Activated B cell treated with CpG ODN at 0.5 μM for 24 hours (primary cell): ENCODE measurements at regions not wholly inside any gene's neighbourhood (a gene's known extent, or its start where the extent isn't known, plus 50 kb on each side); places are given as distances from the start of the nearest gene placed in this dataset.

Source experiments
- ATAC-seq: fragments of 200-7000 bp; cut with Tn5 transposase; one replicate; pipeline ENCODE4 v1.10.0; 2021; ENCODE audit warnings: low read depth, mild to moderate bottlenecking, moderate library complexity
- CTCF ChIA-PET: fragments of 350-600 bp; sonication (Branson Sonifier 250); formaldehyde crosslinking; loops from one replicate; lab custom pipeline; 2021; ENCODE audit warnings: antibody characterized with exemption; lab: Charles Lee
- POLR2A ChIA-PET: fragments of 350-600 bp; sonication (Branson Sonifier 250); formaldehyde crosslinking; loops from one replicate; lab custom pipeline; 2021; ENCODE audit warnings: antibody characterized with exemption; lab: Charles Lee
- DNase-seq: peaks from one replicate; pipeline ENCODE4 v3.0.0; 2022
- H3K27ac Mint-ChIP-seq: one replicate; pipeline ENCODE4 v1.8.0; 2020; ENCODE audit warnings: mixed read lengths
- H3K27me3 Mint-ChIP-seq: one replicate; pipeline ENCODE4 v1.8.0; 2021; ENCODE audit warnings: mixed read lengths
- H3K36me3 Mint-ChIP-seq: one replicate; pipeline ENCODE4 v1.8.0; 2021; ENCODE audit warnings: low read depth, mixed read lengths
- H3K4me1 Mint-ChIP-seq: one replicate; pipeline ENCODE4 v1.8.0; 2021; ENCODE audit warnings: mixed read lengths
- H3K4me3 Mint-ChIP-seq: one replicate; pipeline ENCODE4 v1.8.0; 2020; ENCODE audit warnings: mild to moderate bottlenecking, mixed read lengths
- H3K9me3 Mint-ChIP-seq: one replicate; pipeline ENCODE4 v1.8.0; 2020; ENCODE audit warnings: mixed read lengths
- CTCF ChIP-seq: fragments of 200-600 bp; IDR thresholded peaks from one replicate; pipeline ENCODE4 v1.8.0; 2022; ENCODE audit warnings: antibody characterized with exemption, mild to moderate bottlenecking
- intact Hi-C: fragments of 100-400 bp; cut with micrococcal nuclease; formaldehyde crosslinking; loops from one replicate; pipeline ENCODE4 v1.15.1; 2024

GRCh38 chr2:191759680-191760079 lies 81.7 kb downstream of the NABP1 start:
- no peak overlapping the region for H3K4me3 Mint-ChIP-seq
- H3K27ac Mint-ChIP-seq = no peak overlapping the region
- no peak for TF ChIP-seq CTCF
- no peaks in the 10 kb centered on the region for H3K9me3 Mint-ChIP-seq
- H3K36me3 Mint-ChIP-seq = no peaks in the 10 kb centered on the region
- peaks cover 6% of the 10 kb centered on the region for H3K4me1 Mint-ChIP-seq
- H3K27me3 Mint-ChIP-seq = no peaks in the 10 kb centered on the region
- ChIA-PET CTCF (interaction anchor here (0.7 to 5.1 kb wide), 4 partner anchors 13 to 621 kb away, joined by 3 to 30 read pairs (median 5); no protein-coding TSS in a partner anchor), POLR2A (interaction anchor here (0.6 kb wide), 1 partner anchor 116 kb away, joined by 3 read pairs; no protein-coding TSS in a partner anchor)
- DNase-seq (no peak), ATAC-seq (no peak)
- intact Hi-C loops = loop anchor here (1.0 to 10.0 kb wide), 4 partner anchors 69 to 1825 kb away; no protein-coding TSS in a partner anchor

- H3K36me3 Mint-ChIP-seq = no peaks in the 10 kb centered on the region
- no peaks in the 10 kb centered on the region for H3K27me3 Mint-ChIP-seq
- ATAC-seq (no peak), DNase-seq (no peak)
- POLR2A ChIA-PET = no interaction called here
- H3K4me3 Mint-ChIP-seq = no peak overlapping the region
- no peak for TF ChIP-seq CTCF
- intact Hi-C loops = no loop called here
- no peaks in the 10 kb centered on the region for H3K9me3 Mint-ChIP-seq
- CTCF ChIA-PET = interaction anchor here (1.1 kb wide), 1 partner anchor 402 kb away, joined by 3 read pairs; no protein-coding TSS in a partner anchor
- H3K27ac Mint-ChIP-seq = no peak overlapping the region
- peaks cover 6% of the 10 kb centered on the region for H3K4me1 Mint-ChIP-seq
Measured at GRCh38 chr2:191760655-191761262, 82.8 kb downstream of the NABP1 start.

- peaks cover 7% of the 10 kb centered on the region for H3K9me3 Mint-ChIP-seq
- ATAC-seq = no peak
- H3K27me3 Mint-ChIP-seq = peaks cover 5% of the 10 kb centered on the region
Measured at GRCh38 chr2:191773136-191773535, 73.8 kb downstream of the CAVIN2 start.

GRCh38 chr2:191777351-191777750 lies 69.5 kb downstream of the CAVIN2 start:
- H3K4me1 Mint-ChIP-seq = no peaks in the 10 kb centered on the region
- no peak overlapping the region for H3K27ac Mint-ChIP-seq
- peaks cover 5% of the 10 kb centered on the region for H3K27me3 Mint-ChIP-seq
- intact Hi-C loops = no loop called here
- no peak overlapping the region for H3K4me3 Mint-ChIP-seq
- H3K9me3 Mint-ChIP-seq = peaks cover 7% of the 10 kb centered on the region
- no peak for DNase-seq
- POLR2A ChIA-PET = no interaction called here
- no peaks in the 10 kb centered on the region for H3K36me3 Mint-ChIP-seq
- CTCF ChIA-PET = no interaction called here
- ATAC-seq = no peak
- no peak for TF ChIP-seq CTCF

More at GRCh38 chr2:191773136-191773535, 73.8 kb downstream of the CAVIN2 start:
- ChIA-PET CTCF (no interaction called here), POLR2A (no interaction called here)
- DNase-seq = no peak
- Mint-ChIP-seq H3K27ac (no peak overlapping the region), H3K4me1 (no peaks in the 10 kb centered on the region), H3K4me3 (no peak overlapping the region), H3K36me3 (no peaks in the 10 kb centered on the region)
- intact Hi-C loops = no loop called here
- no peak for TF ChIP-seq CTCF

GRCh38 chr2:191778041-191778440 lies 68.8 kb downstream of the CAVIN2 start:
- peaks cover 3% of the 10 kb centered on the region for H3K4me1 Mint-ChIP-seq
- DNase-seq (no peak), ATAC-seq (no peak)
- peaks cover 7% of the 10 kb centered on the region for H3K9me3 Mint-ChIP-seq
- POLR2A ChIA-PET = no interaction called here
- no peak for TF ChIP-seq CTCF
- H3K27me3 Mint-ChIP-seq = peaks cover 5% of the 10 kb centered on the region
- CTCF ChIA-PET = no interaction called here
- H3K36me3 Mint-ChIP-seq = no peaks in the 10 kb centered on the region
- H3K27ac Mint-ChIP-seq = no peak overlapping the region
- intact Hi-C loops = no loop called here
- no peak overlapping the region for H3K4me3 Mint-ChIP-seq
